ENCODE measurements at regions not wholly inside any gene's neighbourhood (a gene's known extent, or its start where the extent isn't known, plus 50 kb on each side); places are given as distances from the start of the nearest gene placed in this dataset.

GRCh38 chr21:20308586-20309315 is 689.5 kb upstream of the NCAM2 start:
- TF ChIP-seq YY1 (IDR thresholded peaks at IDR 0.05; ENCODE audit: insufficient read depth, insufficient read length) (no peak), ZNF274 (IDR thresholded peaks at IDR 0.05; ENCODE audit: low read depth, low read length) (no peak)

Data from NT2/D1 (cell line).